ENCODE measurements at regions not wholly inside any gene's neighbourhood (a gene's known extent, or its start where the extent isn't known, plus 50 kb on each side); places are given as distances from the start of the nearest gene placed in this dataset.

DNA sequence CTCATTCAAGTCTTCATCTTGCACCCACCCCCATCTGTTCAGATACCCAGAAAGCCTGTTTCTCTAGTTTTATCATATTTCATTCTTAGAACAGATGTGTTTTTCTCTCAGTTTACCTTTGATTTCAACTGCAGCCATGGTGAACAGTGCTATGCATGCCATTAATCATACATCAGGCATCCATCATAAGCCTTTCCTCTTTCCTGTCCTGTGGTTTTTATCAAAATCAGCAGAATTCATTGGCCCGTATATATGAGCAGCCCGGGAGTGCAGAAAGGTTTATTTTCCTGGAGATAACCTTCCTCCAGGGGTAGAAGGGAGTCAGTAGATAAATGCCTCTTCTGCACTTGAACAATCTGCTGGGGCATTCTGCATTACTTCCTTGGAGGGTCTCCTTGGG is 65.7 kb downstream of the IL21 start:
- DNase-seq: no peak

- no peak for DNase-seq
These were observed 67.4 kb downstream of the IL21 start for GRCh38 chr4:122553432-122553831.

GRCh38 chr4:122552898-122553297 is 68.0 kb downstream of the IL21 start:
- no peak for DNase-seq

DNA sequence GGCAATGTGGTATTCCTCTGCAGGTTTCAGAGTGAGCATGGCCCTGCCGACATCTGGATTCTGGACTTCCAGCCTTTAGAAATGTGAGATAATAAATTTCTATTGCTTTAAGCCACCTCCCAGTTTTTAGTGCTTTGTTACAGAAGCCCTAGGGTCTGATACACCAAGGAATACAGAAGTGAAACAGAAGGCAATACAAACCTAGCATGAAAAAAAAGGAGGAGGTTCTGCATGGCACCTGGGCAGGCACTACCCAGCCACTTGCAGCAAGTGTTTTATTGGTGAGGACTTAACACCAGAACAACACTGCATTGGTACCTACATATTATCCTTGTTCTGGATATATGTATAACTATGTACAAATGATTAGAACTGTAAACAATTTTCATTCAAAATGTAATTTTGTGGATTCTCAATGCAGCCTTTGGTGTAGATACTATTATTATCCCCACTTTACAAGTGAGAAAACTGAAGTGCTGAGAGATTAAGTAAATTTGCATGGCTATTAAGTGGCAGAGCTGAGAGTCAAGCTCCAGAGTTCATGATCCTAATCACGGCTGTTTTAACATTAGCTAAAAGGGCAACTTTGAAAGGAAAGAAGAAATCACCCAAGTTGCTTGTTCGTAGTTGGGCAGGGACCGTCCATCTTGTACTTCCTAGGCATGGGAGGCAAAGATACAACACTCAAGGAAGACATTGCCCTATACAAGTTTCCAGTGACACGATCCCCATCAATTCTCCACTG is 71.8 kb downstream of the IL21 start:
- DNase-seq: no peak

DNA sequence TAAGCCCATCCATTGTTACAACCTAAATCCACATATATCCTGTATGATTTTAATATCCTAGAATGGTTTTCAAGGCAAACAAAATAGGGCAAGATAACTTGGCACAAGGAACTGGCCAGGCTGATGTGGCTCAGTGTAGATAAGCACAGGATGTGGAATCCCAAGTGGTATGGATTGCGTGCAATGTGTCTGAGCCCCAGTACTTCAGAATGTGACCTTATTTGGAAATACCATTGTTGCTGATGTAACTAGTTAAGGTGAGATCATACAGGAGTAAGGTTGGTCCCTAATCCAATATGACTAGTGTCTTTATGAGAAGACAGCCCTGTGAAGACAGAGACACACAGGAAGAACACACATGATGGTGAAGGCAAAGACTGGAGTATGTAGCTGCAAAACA is 72.4 kb downstream of the IL21 start:
- peak; percentile 53 for DNase-seq

GRCh38 chr4:122542411-122543236 is 78.2 kb downstream of the IL21 start:
- DNase-seq: peak; percentile 59

GRCh38 chr4:122541996-122542395 is 78.9 kb downstream of the IL21 start:
- DNase-seq: no peak

- no peak for DNase-seq
These were observed 80.0 kb downstream of the IL21 start for GRCh38 chr4:122540838-122541237.

- no peak for DNase-seq
These were observed 80.9 kb downstream of the IL21 start for GRCh38 chr4:122539861-122540465.

GRCh38 chr4:122537388-122538135 is 81.0 kb upstream of the IL2 start:
- DNase-seq: no peak

GRCh38 chr4:122536001-122536400 is 79.5 kb upstream of the IL2 start:
- no peak for DNase-seq

- DNase-seq: no peak
These were observed 78.3 kb upstream of the IL2 start for GRCh38 chr4:122534776-122535175.

DNA sequence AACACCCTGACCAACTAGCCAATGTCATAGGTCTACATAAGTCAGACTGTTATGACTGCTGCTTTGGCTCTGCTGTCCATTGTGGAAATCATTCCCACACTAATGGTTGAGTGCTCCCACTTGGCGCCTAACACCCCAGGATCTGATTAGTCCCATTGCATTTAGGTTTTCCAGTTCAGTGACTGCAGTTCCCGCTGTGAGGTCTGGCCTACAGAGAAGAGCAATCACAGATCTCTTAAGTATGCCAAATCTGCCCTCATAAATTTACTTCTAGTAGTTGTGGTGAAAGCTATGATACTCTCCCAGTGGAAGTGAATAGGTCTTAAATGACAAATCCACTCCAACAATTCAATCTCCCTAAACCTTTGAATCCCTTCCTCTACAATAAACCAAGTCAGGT is 77.3 kb upstream of the IL2 start:
- no peak for DNase-seq

DNA sequence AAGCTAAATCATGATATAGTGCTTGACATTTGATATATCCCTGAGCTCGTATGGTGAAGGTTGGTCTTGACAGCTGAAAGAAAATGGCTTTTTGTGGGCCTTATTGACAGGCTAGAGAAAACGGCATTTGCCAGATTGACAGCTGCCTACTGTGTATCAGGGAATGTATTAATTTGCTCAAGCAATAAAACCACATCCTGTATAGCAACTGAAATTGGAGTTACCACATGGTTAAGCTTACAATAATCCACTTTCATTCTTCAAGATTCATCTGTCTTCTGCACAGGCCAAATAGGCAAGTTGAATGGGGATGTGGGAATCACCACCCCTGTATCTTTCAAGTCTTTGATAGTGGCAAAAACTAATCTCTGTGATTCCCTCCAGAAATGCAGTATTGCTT is 76.2 kb upstream of the IL2 start:
- no peak for DNase-seq

DNA sequence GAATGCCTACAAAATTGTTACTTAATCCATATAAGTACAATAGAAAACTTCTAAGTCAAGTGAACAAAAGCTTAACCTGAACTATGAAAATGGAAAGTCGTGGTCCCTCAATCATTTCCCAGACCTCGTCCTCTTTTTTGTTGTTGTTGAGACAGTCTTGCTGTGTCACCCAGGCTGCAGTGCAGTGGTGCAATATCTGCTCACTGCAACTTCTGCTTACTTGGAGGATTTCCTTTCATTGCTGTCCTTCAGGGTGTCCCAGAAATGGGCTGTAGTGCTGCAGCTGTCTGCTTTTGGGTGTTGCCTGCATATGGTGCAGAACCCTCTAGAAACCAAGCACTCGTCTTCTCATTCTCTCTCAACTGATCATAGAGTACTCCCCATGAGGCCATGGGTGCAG is 75.0 kb upstream of the IL2 start:
- no peak for DNase-seq

DNA sequence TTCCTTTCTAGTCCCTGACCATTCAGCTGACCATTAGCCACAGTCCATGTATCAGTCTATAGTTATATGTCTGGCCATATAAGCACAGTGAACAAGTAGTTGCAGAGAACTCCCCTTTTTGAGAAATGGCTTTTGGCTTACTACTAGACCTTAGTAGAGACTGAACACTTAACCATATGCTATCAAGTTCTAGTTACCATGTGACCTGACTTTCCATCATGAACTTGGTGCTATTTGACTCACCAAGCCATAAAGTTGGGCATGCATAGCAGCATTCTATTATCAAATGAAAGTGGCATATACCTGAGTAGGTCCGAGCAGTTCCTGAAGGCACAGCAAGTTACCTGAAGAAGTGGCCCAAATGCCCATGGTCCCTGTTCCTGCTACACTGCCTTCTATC is 74.5 kb upstream of the IL2 start:
- DNase-seq: no peak

- no peak for DNase-seq
These were observed 72.4 kb upstream of the IL2 start for GRCh38 chr4:122528879-122529278.

GRCh38 chr4:122525865-122526264 is 69.3 kb upstream of the IL2 start:
- no peak for DNase-seq

DNA sequence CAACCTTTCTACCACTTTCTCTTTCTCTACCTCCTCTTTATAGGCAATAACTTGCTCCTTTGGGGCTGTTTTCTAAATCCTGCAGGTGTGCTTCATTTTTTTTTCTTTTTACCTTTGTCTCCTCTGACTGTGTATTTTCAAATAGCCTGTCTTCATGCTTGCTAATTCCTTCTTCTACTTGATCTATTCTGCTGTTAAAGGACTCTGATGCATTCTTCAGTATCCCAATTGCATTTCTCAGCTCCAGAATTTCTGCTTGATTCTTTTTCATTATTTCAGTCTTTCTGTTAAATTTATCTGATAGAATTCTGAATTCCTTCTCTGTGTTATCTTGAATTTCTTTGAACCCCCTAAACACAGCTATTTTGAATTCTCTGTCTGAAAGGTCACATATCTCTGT is 67.7 kb upstream of the IL2 start:
- no peak for DNase-seq

DNA sequence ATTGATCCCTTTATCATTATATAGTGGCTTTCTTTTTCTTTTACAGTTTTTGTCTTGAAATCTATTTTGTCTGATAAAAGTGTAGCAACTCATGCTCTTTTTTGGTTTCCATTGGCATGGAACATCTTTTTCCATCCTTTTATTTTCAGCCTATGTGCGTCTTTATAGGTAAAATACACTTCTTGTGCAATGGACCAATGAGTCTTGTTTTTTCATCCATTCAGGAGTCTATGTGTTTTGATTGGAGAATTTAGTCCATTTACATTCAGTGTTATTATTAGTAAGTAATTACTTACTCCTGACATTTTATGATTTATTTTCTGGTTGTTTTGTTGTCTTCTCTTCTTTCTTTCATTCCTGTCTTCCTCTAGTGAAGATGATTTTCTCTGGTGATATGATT is 66.4 kb upstream of the IL2 start:
- no peak for DNase-seq

GRCh38 chr4:122517345-122517744 is 60.8 kb upstream of the IL2 start:
- no peak for DNase-seq

- no peak for DNase-seq
These were observed 59.9 kb upstream of the IL2 start for GRCh38 chr4:122516376-122516775.

DNA sequence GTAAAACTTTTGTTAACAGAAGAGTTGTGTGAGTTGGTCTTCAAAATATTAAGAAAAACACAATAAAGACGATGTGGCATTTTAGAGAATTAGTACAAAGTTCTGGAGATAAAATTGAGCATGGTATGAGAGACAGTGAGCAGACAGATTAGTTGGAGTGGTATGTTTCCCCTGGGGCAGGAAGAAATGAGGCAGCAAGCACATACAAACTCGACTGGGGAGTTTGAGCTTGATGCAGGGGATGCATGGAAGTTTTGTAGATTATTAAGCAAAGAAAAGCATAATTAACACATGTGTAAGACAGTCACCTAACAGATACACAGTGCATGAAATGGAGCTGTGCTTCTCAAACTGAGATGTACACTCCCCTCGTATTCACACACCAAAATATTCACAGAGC is 58.1 kb upstream of the IL2 start:
- DNase-seq: no peak

Data from fibroblast of skin of right biceps (primary cell).